Raji (cell line): ENCODE measurements at regions not wholly inside any gene's neighbourhood (a gene's known extent, or its start where the extent isn't known, plus 50 kb on each side); places are given as distances from the start of the nearest gene placed in this dataset.

Experiments used
- POLR2A ChIP-seq: IDR thresholded peaks from 2 replicates; pipeline ENCODE4 v1.6.1; 2011; ENCODE audit warnings: low read depth, low read length, control low read depth; ENCODE audit not compliant: insufficient read depth

- TF ChIP-seq POLR2A = no peak
These were observed 94.5 kb downstream of the RFPL4B start for GRCh38 chr6:112441607-112442006.

GRCh38 chr6:112443179-112444065 lies 96.3 kb downstream of the RFPL4B start:
- no peak for TF ChIP-seq POLR2A

- no peak for TF ChIP-seq POLR2A
These were observed 103.5 kb downstream of the RFPL4B start for GRCh38 chr6:112450663-112451062.

GRCh38 chr6:112457886-112458285 lies 110.8 kb downstream of the RFPL4B start:
- TF ChIP-seq POLR2A = no peak

- no peak for TF ChIP-seq POLR2A
These were observed 112.7 kb downstream of the RFPL4B start for GRCh38 chr6:112459758-112460304.

- no peak for TF ChIP-seq POLR2A
These were observed 118.0 kb downstream of the RFPL4B start for GRCh38 chr6:112464901-112465665.

- no peak for TF ChIP-seq POLR2A
These were observed 119.4 kb downstream of the RFPL4B start for GRCh38 chr6:112466373-112467151.

GRCh38 chr6:112468359-112468758 lies 121.2 kb downstream of the RFPL4B start:
- TF ChIP-seq POLR2A = no peak

- no peak for TF ChIP-seq POLR2A
These were observed 122.2 kb downstream of the RFPL4B start for GRCh38 chr6:112469306-112469705.

GRCh38 chr6:112470376-112470775 lies 123.2 kb downstream of the RFPL4B start:
- no peak for TF ChIP-seq POLR2A

GRCh38 chr6:112470950-112471349 lies 123.8 kb downstream of the RFPL4B start:
- TF ChIP-seq POLR2A = no peak

GRCh38 chr6:112475083-112475482 lies 128.0 kb downstream of the RFPL4B start:
- no peak for TF ChIP-seq POLR2A

GRCh38 chr6:112477125-112477524 lies 130.0 kb downstream of the RFPL4B start:
- no peak for TF ChIP-seq POLR2A

- no peak for TF ChIP-seq POLR2A
These were observed 130.9 kb downstream of the RFPL4B start for GRCh38 chr6:112478036-112478435.

- TF ChIP-seq POLR2A = no peak
These were observed 133.4 kb downstream of the RFPL4B start for GRCh38 chr6:112480553-112480952.

GRCh38 chr6:112481211-112481610 lies 134.1 kb downstream of the RFPL4B start:
- no peak for TF ChIP-seq POLR2A

- no peak for TF ChIP-seq POLR2A
These were observed 135.2 kb downstream of the RFPL4B start for GRCh38 chr6:112482373-112482772.
